Sigmoid colon (tissue), 4 donors: ENCODE measurements at regions not wholly inside any gene's neighbourhood (a gene's known extent, or its start where the extent isn't known, plus 50 kb on each side); places are given as distances from the start of the nearest gene placed in this dataset.

Experiments used
- EP300 ChIP-seq, 4 donors: sonication (generic); formaldehyde crosslinking; IDR thresholded peaks; one replicate each; pipeline ENCODE4 v1.6.1; 2017; ENCODE audit warnings: antibody characterized with exemption in 4 of 4
- POLR2A ChIP-seq, 2 donors: fragments of 450-650 bp; IDR thresholded peaks; one replicate each; pipeline ENCODE4 v1.6.1; 2016; ENCODE audit warnings: antibody characterized with exemption in 2 of 2, mild to moderate bottlenecking in 2 of 2, moderate library complexity in 2 of 2
- POLR2AphosphoS5 ChIP-seq, 4 donors: sonication (generic); formaldehyde crosslinking; IDR thresholded peaks; one replicate each; pipeline ENCODE4 v1.6.1; 2017; ENCODE audit warnings: antibody characterized with exemption in 4 of 4
- TF ChIP-seq, protein P1 (sequence below), 4 experiments: fragments of 450-650 bp in 3 of 4; fragments of 200-600 bp in 1 of 4; IDR thresholded peaks; one replicate each; pipeline ENCODE4 v1.5.1; 2016 to 2019; ENCODE audit warnings: antibody characterized with exemption in 4 of 4, mild to moderate bottlenecking in 3 of 4, moderate library complexity in 2 of 4

DNA sequence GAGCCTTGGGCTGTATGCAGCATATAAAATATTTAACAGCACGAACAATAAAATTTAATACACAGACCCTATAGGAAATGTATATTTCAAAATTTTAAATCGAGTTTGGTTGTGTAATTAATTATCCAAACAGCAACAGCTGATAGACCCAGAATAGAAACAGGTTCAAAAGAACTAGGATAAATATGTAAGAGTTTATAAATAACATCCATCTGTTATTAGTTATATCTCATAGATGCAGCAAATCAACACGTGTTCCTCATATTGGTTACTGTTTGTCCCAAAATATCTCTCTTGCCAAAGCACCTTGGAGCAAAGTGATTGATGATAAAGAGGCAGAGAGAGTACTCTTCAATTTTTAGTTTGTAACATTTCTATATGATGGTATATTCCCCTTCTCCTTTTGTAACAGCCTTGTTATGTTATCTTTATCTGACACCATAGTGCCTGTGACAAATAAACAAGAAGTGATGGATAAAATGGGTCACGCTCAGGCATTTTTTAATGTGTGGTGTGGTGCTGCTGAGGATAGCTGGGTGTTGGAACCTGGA is 260.6 kb upstream of the NBEA start:
- TF ChIP-seq EP300 (IDR thresholded peaks at IDR 0.05) (no peak), POLR2A (IDR thresholded peaks at IDR 0.05) (no peak), POLR2AphosphoS5 (IDR thresholded peaks at IDR 0.05) (no peak)
- TF ChIP-seq, protein P1, sequence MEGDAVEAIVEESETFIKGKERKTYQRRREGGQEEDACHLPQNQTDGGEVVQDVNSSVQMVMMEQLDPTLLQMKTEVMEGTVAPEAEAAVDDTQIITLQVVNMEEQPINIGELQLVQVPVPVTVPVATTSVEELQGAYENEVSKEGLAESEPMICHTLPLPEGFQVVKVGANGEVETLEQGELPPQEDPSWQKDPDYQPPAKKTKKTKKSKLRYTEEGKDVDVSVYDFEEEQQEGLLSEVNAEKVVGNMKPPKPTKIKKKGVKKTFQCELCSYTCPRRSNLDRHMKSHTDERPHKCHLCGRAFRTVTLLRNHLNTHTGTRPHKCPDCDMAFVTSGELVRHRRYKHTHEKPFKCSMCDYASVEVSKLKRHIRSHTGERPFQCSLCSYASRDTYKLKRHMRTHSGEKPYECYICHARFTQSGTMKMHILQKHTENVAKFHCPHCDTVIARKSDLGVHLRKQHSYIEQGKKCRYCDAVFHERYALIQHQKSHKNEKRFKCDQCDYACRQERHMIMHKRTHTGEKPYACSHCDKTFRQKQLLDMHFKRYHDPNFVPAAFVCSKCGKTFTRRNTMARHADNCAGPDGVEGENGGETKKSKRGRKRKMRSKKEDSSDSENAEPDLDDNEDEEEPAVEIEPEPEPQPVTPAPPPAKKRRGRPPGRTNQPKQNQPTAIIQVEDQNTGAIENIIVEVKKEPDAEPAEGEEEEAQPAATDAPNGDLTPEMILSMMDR (IDR thresholded peaks at IDR 0.05): no peak
